Hepatocyte (in vitro differentiated cells): ENCODE measurements at regions not wholly inside any gene's neighbourhood (a gene's known extent, or its start where the extent isn't known, plus 50 kb on each side); places are given as distances from the start of the nearest gene placed in this dataset.
A peak's percentile ranks its signal among the peaks of the same experiment; 100 is the strongest.
"Not testable (repeated sequence)": the region's sequence is repeated elsewhere in the genome, so short reads cannot be mapped to it uniquely, and the experiment has no call there.

Experiments
- DNase-seq: peaks from one replicate; pipeline ENCODE4 v3.0.0-alpha.2; 2016; ENCODE audit warnings: low spot score
- H2AFZ ChIP-seq: fragments of 200-600 bp; sonication (generic); 2 replicates; pipeline ENCODE4 v1.6.0; 2016; ENCODE audit warnings: antibody characterized with exemption, mild to moderate bottlenecking
- H3K27ac ChIP-seq: fragments of 200-600 bp; sonication (generic); 2 replicates; pipeline ENCODE4 v1.5.1; 2016; ENCODE audit warnings: mild to moderate bottlenecking
- H3K27me3 ChIP-seq: fragments of 200-600 bp; sonication (generic); 2 replicates; pipeline ENCODE4 v1.6.1; 2016
- H3K36me3 ChIP-seq: fragments of 200-600 bp; sonication (generic); replicated peaks from 2 replicates; pipeline ENCODE4 v1.5.1; 2016; ENCODE audit warnings: low read depth; ENCODE audit not compliant: insufficient read depth
- H3K4me1 ChIP-seq: fragments of 200-600 bp; sonication (generic); 2 replicates; pipeline ENCODE4 v1.5.1; 2016; ENCODE audit warnings: mild to moderate bottlenecking, moderate library complexity; ENCODE audit not compliant: insufficient read depth
- H3K4me2 ChIP-seq: fragments of 200-600 bp; sonication (generic); 2 replicates; pipeline ENCODE4 v1.6.0; 2016
- H3K4me3 ChIP-seq: fragments of 200-600 bp; sonication (generic); 2 replicates; pipeline ENCODE4 v1.5.1; 2016; ENCODE audit warnings: mild to moderate bottlenecking
- H3K79me2 ChIP-seq: fragments of 200-600 bp; sonication (generic); 2 replicates; pipeline ENCODE4 v1.6.0; 2017; ENCODE audit warnings: mild to moderate bottlenecking
- H3K9me2 ChIP-seq: fragments of 200-600 bp; sonication (generic); replicated peaks from 2 replicates; pipeline ENCODE4 v1.6.0; 2017; ENCODE audit warnings: mild to moderate bottlenecking; ENCODE audit not compliant: insufficient read depth
- H3K9me3 ChIP-seq: fragments of 200-600 bp; sonication (generic); 2 replicates; pipeline ENCODE4 v1.5.1; 2016; ENCODE audit warnings: low read depth, mild to moderate bottlenecking
- H4K20me1 ChIP-seq: fragments of 200-600 bp; sonication (generic); 2 replicates; pipeline ENCODE4 v1.6.0; 2016; ENCODE audit warnings: mild to moderate bottlenecking; ENCODE audit not compliant: insufficient read depth, poor library complexity, severe bottlenecking
- CTCF ChIP-seq: fragments of 200-600 bp; sonication (generic); IDR thresholded peaks from 2 replicates; pipeline ENCODE4 v1.5.1; 2016; ENCODE audit warnings: antibody characterized with exemption, mild to moderate bottlenecking; ENCODE audit not compliant: poor library complexity
- EZH2 ChIP-seq: fragments of 200-600 bp; sonication (generic); IDR thresholded peaks from 2 replicates; pipeline ENCODE4 v1.6.1; 2016; ENCODE audit warnings: antibody characterized with exemption, mild to moderate bottlenecking, borderline replicate concordance
- EZH2phosphoT487 ChIP-seq: fragments of 200-600 bp; sonication (generic); IDR thresholded peaks from one replicate; pipeline ENCODE4 v1.6.1; 2018; ENCODE audit warnings: antibody characterized with exemption, mild to moderate bottlenecking, low read depth, moderate library complexity; ENCODE audit not compliant: unreplicated experiment, severe bottlenecking
- WGBS: methylation state at CpG from one replicate; pipeline ENCODE4 v1.1.6; 2016; ENCODE audit warnings: low lambda C conversion rate; ENCODE audit errors: missing lambda C conversion rate; 5-methylcytosine and 5-hydroxymethylcytosine counted together

- no peaks in the 10 kb centered on the region for H4K20me1 ChIP-seq
- H3K9me2 ChIP-seq, result no peaks in the 10 kb centered on the region
- H3K4me2 ChIP-seq, result no peak overlapping the region
- H3K27me3 ChIP-seq, result no peaks in the 10 kb centered on the region
- H3K9me3 ChIP-seq, result no peaks in the 10 kb centered on the region
- no peak overlapping the region for H3K4me3 ChIP-seq
- WGBS, result 37% methylated on average over 2 of the region's 2 CpGs
- no peak overlapping the region for H2AFZ ChIP-seq
- H3K27ac ChIP-seq, result peak overlapping the region; percentile 15
- H3K4me1 ChIP-seq, result peaks cover 7% of the 10 kb centered on the region
- TF ChIP-seq EZH2phosphoT487 (no peak), EZH2 (no peak), CTCF (no peak)
- DNase-seq, result peak; percentile 11
- H3K79me2 ChIP-seq, result no peaks in the 10 kb centered on the region
- H3K36me3 ChIP-seq, result no peaks in the 10 kb centered on the region
These were observed 124.3 kb downstream of the ENC1 start for GRCh38 chr5:74516211-74516636.

GRCh38 chr5:74514888-74515551 lies 125.5 kb downstream of the ENC1 start:
- Histone ChIP-seq H3K9me3 (no peaks in the 10 kb centered on the region), H3K4me1 (peaks cover 7% of the 10 kb centered on the region), H3K27me3 (no peaks in the 10 kb centered on the region), H3K27ac (peak overlapping the region; percentile 15), H3K4me2 (no peak overlapping the region), H3K79me2 (no peaks in the 10 kb centered on the region), H4K20me1 (no peaks in the 10 kb centered on the region), H3K4me3 (no peak overlapping the region), H2AFZ (no peak overlapping the region), H3K36me3 (no peaks in the 10 kb centered on the region), H3K9me2 (no peaks in the 10 kb centered on the region)
- TF ChIP-seq CTCF, result no peak
- no peak for DNase-seq
- whole genome bisulfite sequencing, result 41% methylated on average over 4 of the region's 4 CpGs

GRCh38 chr5:74511770-74512169 lies 128.8 kb downstream of the ENC1 start:
- peaks cover 16% of the 10 kb centered on the region for H3K4me1 ChIP-seq
- not testable (repeated sequence) for DNase-seq, H3K27me3 ChIP-seq, H3K9me2 ChIP-seq, H3K4me3 ChIP-seq, H2AFZ ChIP-seq, H4K20me1 ChIP-seq, H3K27ac ChIP-seq, H3K9me3 ChIP-seq, H3K36me3 ChIP-seq, H3K4me2 ChIP-seq, H3K79me2 ChIP-seq
- 98% methylated on average over 2 of the region's 2 CpGs for WGBS

- H2AFZ ChIP-seq, result no peak overlapping the region
- no peaks in the 10 kb centered on the region for H4K20me1 ChIP-seq
- no peaks in the 10 kb centered on the region for H3K79me2 ChIP-seq
- DNase-seq, result no peak
- H3K27ac ChIP-seq, result no peak overlapping the region
- WGBS, result 93% methylated on average over 1 of the region's 1 CpG
- no peaks in the 10 kb centered on the region for H3K36me3 ChIP-seq
- H3K9me2 ChIP-seq, result no peaks in the 10 kb centered on the region
- H3K4me2 ChIP-seq, result no peak overlapping the region
- no peaks in the 10 kb centered on the region for H3K27me3 ChIP-seq
- H3K4me3 ChIP-seq, result no peak overlapping the region
- H3K9me3 ChIP-seq, result no peaks in the 10 kb centered on the region
- H3K4me1 ChIP-seq, result peaks cover 13% of the 10 kb centered on the region
- TF ChIP-seq EZH2, result no peak
- no peak for TF ChIP-seq EZH2phosphoT487
- TF ChIP-seq CTCF, result no peak
These were observed 130.0 kb downstream of the ENC1 start for GRCh38 chr5:74510476-74511075.
